HUES48 (cell line): ENCODE measurements at regions not wholly inside any gene's neighbourhood (a gene's known extent, or its start where the extent isn't known, plus 50 kb on each side); places are given as distances from the start of the nearest gene placed in this dataset.

Experiments used
- H3K27ac ChIP-seq: one replicate; pipeline ENCODE4 v1.7.0; 2013; ENCODE audit warnings: low read depth, low read length, inconsistent platforms
- H3K27me3 ChIP-seq: 2 replicates; pipeline ENCODE4 v1.6.1; 2013; ENCODE audit warnings: mild to moderate bottlenecking, low read length; ENCODE audit not compliant: control insufficient read depth, insufficient read depth
- H3K36me3 ChIP-seq: 2 replicates; pipeline ENCODE4 v1.6.1; 2013; ENCODE audit warnings: low read length; ENCODE audit not compliant: control insufficient read depth, insufficient read depth
- H3K4me1 ChIP-seq: 2 replicates; pipeline ENCODE4 v1.6.1; 2013; ENCODE audit warnings: mild to moderate bottlenecking, low read length; ENCODE audit not compliant: control insufficient read depth, insufficient read depth
- H3K4me3 ChIP-seq: 2 replicates; pipeline ENCODE4 v1.5.1; 2013; ENCODE audit warnings: mild to moderate bottlenecking, low read depth, low read length
- H3K9ac ChIP-seq: 2 replicates; pipeline ENCODE4 v1.6.1; 2013; ENCODE audit warnings: mild to moderate bottlenecking, low read depth, low read length, moderate library complexity
- H3K9me3 ChIP-seq: 2 replicates; pipeline ENCODE4 v1.6.1; 2013; ENCODE audit warnings: low read length; ENCODE audit not compliant: control insufficient read depth, insufficient read depth

GRCh38 chr11:20311444-20311843 is 52.1 kb upstream of the HTATIP2 start:
- H3K27ac ChIP-seq, result no peak overlapping the region

GRCh38 chr11:20310596-20311394 is 52.7 kb upstream of the HTATIP2 start:
- Histone ChIP-seq H3K9ac (no peak overlapping the region), H3K36me3 (no peaks in the 10 kb centered on the region), H3K4me1 (no peaks in the 10 kb centered on the region), H3K27me3 (no peaks in the 10 kb centered on the region), H3K27ac (no peak overlapping the region), H3K9me3 (no peaks in the 10 kb centered on the region), H3K4me3 (no peak overlapping the region)

More at GRCh38 chr11:20311444-20311843, 52.1 kb upstream of the HTATIP2 start:
- H3K4me3 ChIP-seq, result no peak overlapping the region
- H3K9ac ChIP-seq, result no peak overlapping the region
- no peaks in the 10 kb centered on the region for H3K4me1 ChIP-seq
- no peaks in the 10 kb centered on the region for H3K27me3 ChIP-seq
- H3K36me3 ChIP-seq, result no peaks in the 10 kb centered on the region
- H3K9me3 ChIP-seq, result no peaks in the 10 kb centered on the region

- no peaks in the 10 kb centered on the region for H3K4me1 ChIP-seq
- no peaks in the 10 kb centered on the region for H3K36me3 ChIP-seq
- no peaks in the 10 kb centered on the region for H3K27me3 ChIP-seq
- H3K4me3 ChIP-seq, result no peak overlapping the region
- H3K9me3 ChIP-seq, result no peaks in the 10 kb centered on the region
- H3K9ac ChIP-seq, result no peak overlapping the region
- no peak overlapping the region for H3K27ac ChIP-seq
Measured at GRCh38 chr11:20310137-20310536, 53.4 kb upstream of the HTATIP2 start.

- no peak overlapping the region for H3K9ac ChIP-seq
- H3K4me3 ChIP-seq, result no peak overlapping the region
- H3K9me3 ChIP-seq, result no peaks in the 10 kb centered on the region
- H3K27me3 ChIP-seq, result no peaks in the 10 kb centered on the region
- no peaks in the 10 kb centered on the region for H3K36me3 ChIP-seq
- H3K27ac ChIP-seq, result no peak overlapping the region
- H3K4me1 ChIP-seq, result no peaks in the 10 kb centered on the region
Measured at GRCh38 chr11:20309231-20310025, 54.1 kb upstream of the HTATIP2 start.

GRCh38 chr11:20308601-20309000 is 54.9 kb upstream of the HTATIP2 start:
- no peak overlapping the region for H3K27ac ChIP-seq
- no peaks in the 10 kb centered on the region for H3K4me1 ChIP-seq
- no peaks in the 10 kb centered on the region for H3K36me3 ChIP-seq
- no peaks in the 10 kb centered on the region for H3K27me3 ChIP-seq
- H3K9ac ChIP-seq, result no peak overlapping the region
- H3K9me3 ChIP-seq, result no peaks in the 10 kb centered on the region
- H3K4me3 ChIP-seq, result no peak overlapping the region

GRCh38 chr11:20303391-20303965 is 60.0 kb upstream of the HTATIP2 start:
- Histone ChIP-seq H3K9me3 (no peaks in the 10 kb centered on the region), H3K36me3 (no peaks in the 10 kb centered on the region), H3K4me1 (no peaks in the 10 kb centered on the region), H3K4me3 (no peak overlapping the region), H3K9ac (no peak overlapping the region), H3K27ac (no peak overlapping the region), H3K27me3 (no peaks in the 10 kb centered on the region)

GRCh38 chr11:20293992-20294391 is 69.5 kb upstream of the HTATIP2 start:
- Histone ChIP-seq H3K9ac (no peak overlapping the region), H3K4me1 (no peaks in the 10 kb centered on the region), H3K9me3 (no peaks in the 10 kb centered on the region), H3K27ac (no peak overlapping the region), H3K27me3 (no peaks in the 10 kb centered on the region), H3K36me3 (no peaks in the 10 kb centered on the region), H3K4me3 (no peak overlapping the region)

GRCh38 chr11:20293531-20293930 is 70.0 kb upstream of the HTATIP2 start:
- Histone ChIP-seq H3K27me3 (no peaks in the 10 kb centered on the region), H3K27ac (no peak overlapping the region), H3K4me3 (no peak overlapping the region), H3K36me3 (no peaks in the 10 kb centered on the region), H3K9me3 (no peaks in the 10 kb centered on the region), H3K9ac (no peak overlapping the region), H3K4me1 (no peaks in the 10 kb centered on the region)

GRCh38 chr11:20289732-20290131 is 73.8 kb upstream of the HTATIP2 start:
- H3K4me3 ChIP-seq, result no peak overlapping the region

GRCh38 chr11:20283475-20283874 is 80.0 kb upstream of the HTATIP2 start:
- Histone ChIP-seq H3K9ac (no peak overlapping the region), H3K4me1 (peaks cover 7% of the 10 kb centered on the region), H3K4me3 (no peak overlapping the region), H3K36me3 (no peaks in the 10 kb centered on the region), H3K27me3 (0 out of 2 replicates have a peak, but pooled peaks cover 5% of the 10 kb centered on the region), H3K27ac (no peak overlapping the region), H3K9me3 (no peaks in the 10 kb centered on the region)

More at GRCh38 chr11:20289732-20290131, 73.8 kb upstream of the HTATIP2 start:
- H3K27me3 ChIP-seq, result no peaks in the 10 kb centered on the region
- no peak overlapping the region for H3K27ac ChIP-seq
- no peaks in the 10 kb centered on the region for H3K9me3 ChIP-seq
- H3K36me3 ChIP-seq, result no peaks in the 10 kb centered on the region
- H3K4me1 ChIP-seq, result peaks cover 4% of the 10 kb centered on the region
- no peak overlapping the region for H3K9ac ChIP-seq

GRCh38 chr11:20278727-20279126 is 84.8 kb upstream of the HTATIP2 start:
- no peak overlapping the region for H3K9ac ChIP-seq
- no peaks in the 10 kb centered on the region for H3K9me3 ChIP-seq
- 0 out of 2 replicates have a peak, but pooled peaks cover 5% of the 10 kb centered on the region for H3K27me3 ChIP-seq
- no peaks in the 10 kb centered on the region for H3K36me3 ChIP-seq
- H3K4me1 ChIP-seq, result peaks cover 6% of the 10 kb centered on the region; the same call in 1 of the 2 replicates
- H3K27ac ChIP-seq, result no peak overlapping the region
- H3K4me3 ChIP-seq, result no peak overlapping the region
